ENCODE measurements at regions not wholly inside any gene's neighbourhood (a gene's known extent, or its start where the extent isn't known, plus 50 kb on each side); places are given as distances from the start of the nearest gene placed in this dataset.
"Not testable (repeated sequence)": the region's sequence is repeated elsewhere in the genome, so short reads cannot be mapped to it uniquely, and the experiment has no call there.

DNA sequence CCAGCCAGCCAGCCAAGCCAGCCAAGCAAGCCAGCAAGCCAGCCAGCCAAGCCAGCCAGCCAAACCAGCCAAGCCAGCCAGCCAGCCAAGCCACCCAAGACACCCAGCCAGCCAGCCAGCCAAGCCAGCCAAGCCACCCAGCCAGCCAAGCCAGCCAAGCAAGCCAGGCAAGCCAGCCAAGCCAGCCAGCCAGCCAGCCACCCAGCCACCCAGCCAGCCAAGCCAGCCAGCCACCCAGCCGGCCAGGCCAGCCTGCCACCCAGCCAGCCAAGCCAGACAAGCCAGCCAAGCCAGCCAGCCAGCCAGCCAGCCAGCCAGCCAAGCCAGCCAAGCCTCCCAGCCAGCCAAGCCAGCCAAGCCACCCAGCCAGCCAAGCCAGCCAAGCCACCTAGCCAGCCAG lies 333.6 kb upstream of the PLGLB2 start:
- in situ Hi-C loops (cut with HindIII; ENCODE audit: low pct_unique_long_range_greater_than_20kb, low sequenced_read_pairs); DNase-seq (ENCODE audit: low read depth): not testable (repeated sequence)

- DNase-seq (ENCODE audit: low read depth); in situ Hi-C loops (cut with HindIII; ENCODE audit: low pct_unique_long_range_greater_than_20kb, low sequenced_read_pairs): not testable (repeated sequence)
Observed at GRCh38 chr2:87414795-87415570, 332.9 kb upstream of the PLGLB2 start.

DNA sequence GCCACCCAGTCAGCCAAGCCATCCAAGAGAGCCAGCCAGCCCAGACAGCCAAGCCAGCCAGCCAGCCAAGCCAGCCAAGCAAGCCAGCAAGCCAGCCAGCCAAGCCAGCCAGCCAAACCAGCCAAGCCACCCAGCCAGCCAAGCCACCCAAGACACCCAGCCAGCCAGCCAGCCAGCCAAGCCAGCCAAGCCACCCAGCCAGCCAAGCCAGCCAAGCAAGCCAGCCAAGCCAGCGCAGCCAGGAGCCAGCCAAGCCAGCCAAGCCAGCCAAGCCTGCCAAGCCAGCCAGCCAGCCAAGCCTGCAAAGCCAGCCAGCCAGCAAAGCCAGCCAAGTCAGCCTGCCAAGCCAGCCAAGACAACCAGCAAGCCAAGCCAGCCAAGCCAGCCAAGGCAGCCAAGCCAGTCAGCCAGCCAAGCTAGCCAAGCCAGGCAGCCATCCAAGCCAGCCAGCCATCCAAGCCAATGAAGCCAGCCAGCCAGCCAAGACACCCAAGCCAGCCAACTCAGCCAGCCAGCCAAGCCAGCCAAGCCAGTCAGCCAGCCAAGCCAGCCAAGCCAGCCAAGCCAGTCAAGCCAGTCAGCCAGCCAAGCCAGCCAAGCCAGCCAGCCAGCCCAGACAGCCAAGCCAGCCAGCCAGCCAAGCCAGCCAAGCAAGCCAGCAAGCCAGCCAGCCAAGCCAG lies 332.2 kb upstream of the PLGLB2 start:
- in situ Hi-C loops (cut with HindIII; ENCODE audit: low pct_unique_long_range_greater_than_20kb, low sequenced_read_pairs); DNase-seq (ENCODE audit: low read depth): not testable (repeated sequence)

DNA sequence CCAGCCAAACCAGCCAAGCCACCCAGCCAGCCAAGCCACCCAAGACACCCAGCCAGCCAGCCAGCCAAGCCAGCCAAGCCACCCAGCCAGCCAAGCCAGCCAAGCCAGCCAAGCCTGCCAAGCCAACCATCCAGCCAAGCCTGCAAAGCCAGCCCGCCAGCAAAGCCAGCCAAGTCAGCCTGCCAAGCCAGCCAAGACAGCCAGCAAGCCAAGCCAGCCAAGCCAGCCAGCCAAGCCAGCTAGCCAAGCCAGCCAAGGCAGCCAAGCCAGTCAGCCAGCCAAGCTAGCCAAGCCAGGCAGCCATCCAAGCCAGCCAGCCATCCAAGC lies 331.7 kb upstream of the PLGLB2 start:
- in situ Hi-C loops (cut with HindIII; ENCODE audit: low pct_unique_long_range_greater_than_20kb, low sequenced_read_pairs); DNase-seq (ENCODE audit: low read depth): not testable (repeated sequence)

- in situ Hi-C loops (cut with HindIII; ENCODE audit: low pct_unique_long_range_greater_than_20kb, low sequenced_read_pairs); DNase-seq (ENCODE audit: low read depth): not testable (repeated sequence)
Observed at GRCh38 chr2:87417147-87417546, 330.7 kb upstream of the PLGLB2 start.

DNA sequence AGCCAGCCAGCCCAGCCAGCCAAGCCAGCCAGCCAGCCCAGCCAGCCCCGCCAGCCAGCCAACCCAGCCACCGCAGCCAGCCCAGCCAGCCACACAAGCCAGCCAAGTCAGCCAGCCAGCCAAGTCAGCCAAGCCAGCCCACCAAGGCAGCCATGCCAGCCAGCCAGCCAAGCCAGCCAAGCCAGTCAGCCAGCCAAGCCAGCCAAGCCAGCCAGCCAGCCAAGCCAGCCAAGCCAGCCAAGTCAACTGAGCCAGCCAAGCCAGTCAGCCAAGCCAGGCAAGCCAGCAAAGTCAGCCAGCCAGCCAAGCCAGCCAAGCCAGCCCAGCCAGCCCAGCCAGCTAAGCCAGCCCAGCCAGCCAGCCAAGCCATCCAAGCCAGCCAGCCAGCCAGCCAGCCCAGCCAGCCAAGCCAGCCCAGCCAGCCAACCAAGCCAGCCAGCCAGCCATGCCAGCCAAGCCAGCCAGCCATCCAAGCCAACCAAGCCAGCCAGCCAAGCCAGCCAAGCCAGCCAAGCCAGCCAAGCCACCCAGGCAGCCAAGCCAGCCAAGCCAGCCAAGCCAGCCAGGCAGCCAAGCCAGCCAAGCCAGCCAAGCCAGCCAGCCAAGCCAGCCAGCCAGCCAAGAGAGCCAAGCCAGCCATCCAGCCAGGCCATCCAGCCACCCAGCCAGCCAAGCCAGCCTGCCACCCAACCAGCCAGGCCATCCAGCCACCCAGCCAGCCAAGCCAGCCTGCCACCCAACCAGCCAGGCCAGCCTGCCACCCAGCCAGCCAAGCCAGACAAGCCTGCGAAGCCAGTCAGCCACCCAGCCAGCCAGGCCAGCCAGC lies 329.9 kb upstream of the PLGLB2 start:
- in situ Hi-C loops (cut with HindIII; ENCODE audit: low pct_unique_long_range_greater_than_20kb, low sequenced_read_pairs); DNase-seq (ENCODE audit: low read depth): not testable (repeated sequence)

DNA sequence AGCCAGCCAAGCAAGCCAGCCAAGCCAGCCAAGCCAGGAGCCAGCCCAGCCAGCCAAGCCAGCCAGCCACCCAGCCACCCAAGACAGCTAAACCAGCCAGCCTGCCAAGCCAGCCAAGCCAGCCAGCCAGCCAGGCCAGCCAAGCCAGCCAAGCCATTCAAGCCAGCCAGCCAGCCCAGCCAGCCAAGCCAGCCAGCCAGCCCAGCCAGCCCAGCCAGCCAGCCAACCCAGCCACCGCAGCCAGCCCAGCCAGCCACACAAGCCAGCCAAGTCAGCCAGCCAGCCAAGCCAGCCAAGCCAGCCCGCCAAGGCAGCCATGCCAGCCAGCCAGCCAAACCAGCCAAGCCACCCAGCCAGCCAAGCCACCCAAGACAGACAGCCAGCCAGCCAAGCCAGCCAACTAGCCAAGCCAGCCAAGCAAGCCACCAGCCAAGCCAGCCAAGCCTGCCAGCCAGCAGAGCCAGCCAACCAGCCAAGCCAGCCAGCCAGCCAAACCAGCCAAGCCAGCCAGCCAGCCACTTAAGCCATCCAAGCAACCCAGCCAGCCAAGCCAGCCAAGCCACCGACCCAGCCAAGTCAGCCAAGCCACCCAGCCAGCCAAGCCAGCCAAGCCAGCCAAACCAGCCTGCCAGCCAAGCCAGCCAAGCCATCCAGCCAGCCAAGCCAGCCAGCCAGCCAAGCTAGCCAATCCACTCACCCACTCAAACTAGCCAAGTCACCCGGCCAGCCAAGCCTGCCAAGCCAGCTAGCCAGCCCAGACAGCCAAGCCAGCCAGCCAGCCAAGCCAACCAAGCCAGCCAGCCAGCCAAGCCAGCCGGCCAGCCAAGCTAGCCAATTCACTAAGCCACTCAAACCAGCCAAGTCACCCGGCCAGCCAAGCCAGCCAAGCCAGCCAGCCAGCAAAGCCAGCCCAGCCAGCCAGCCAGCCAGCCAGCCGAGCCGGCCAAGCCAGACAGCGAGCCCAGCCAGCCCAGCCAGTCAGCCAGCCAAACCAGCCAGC lies 328.8 kb upstream of the PLGLB2 start:
- in situ Hi-C loops (cut with HindIII; ENCODE audit: low pct_unique_long_range_greater_than_20kb, low sequenced_read_pairs); DNase-seq (ENCODE audit: low read depth): not testable (repeated sequence)

DNA sequence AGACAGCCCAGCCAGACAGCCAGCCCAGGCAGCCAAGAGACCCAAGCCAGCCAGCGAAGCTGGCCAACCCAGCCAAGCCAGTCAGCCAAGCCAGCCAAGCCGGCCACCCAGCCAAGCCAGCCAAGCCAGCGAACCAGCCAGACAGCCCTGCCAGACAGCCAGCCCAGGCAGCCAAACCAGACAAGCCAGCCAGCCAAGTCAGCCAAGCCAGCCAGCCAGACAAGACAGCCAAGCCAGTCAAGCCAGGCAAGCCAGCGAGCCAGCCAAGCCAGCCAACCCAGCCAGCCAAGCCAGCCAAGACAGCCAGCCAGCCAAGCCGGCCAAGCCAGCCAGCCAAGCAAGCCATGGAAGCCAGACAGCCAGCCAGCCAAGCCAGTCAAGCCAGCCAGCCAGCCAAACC lies 327.9 kb upstream of the PLGLB2 start:
- in situ Hi-C loops (cut with HindIII; ENCODE audit: low pct_unique_long_range_greater_than_20kb, low sequenced_read_pairs); DNase-seq (ENCODE audit: low read depth): not testable (repeated sequence)

DNA sequence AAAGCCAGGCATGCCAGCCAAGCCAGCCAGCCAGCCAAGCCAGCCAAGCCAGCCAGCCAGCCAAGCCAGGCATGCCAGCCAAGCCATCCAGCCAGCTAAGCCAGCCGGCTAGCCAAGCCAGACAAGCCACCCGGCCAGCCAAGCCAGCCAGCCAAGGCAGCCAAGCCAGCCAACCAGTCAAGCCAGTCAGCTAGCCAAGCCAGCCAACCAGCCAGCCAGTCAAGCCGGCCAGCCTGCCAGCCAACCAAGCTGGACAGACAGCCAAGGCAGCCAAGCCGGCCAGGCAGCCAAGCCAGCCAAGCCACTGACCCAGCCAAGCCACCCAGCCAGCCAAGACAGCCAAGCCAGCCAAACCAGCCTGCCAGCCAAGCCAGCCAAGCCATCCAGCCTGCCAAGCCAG lies 326.9 kb upstream of the PLGLB2 start:
- in situ Hi-C loops (cut with HindIII; ENCODE audit: low pct_unique_long_range_greater_than_20kb, low sequenced_read_pairs) = not testable (repeated sequence)

GRCh38 chr2:87423796-87424762 lies 323.8 kb upstream of the PLGLB2 start:
- in situ Hi-C loops (cut with HindIII; ENCODE audit: low pct_unique_long_range_greater_than_20kb, low sequenced_read_pairs); DNase-seq (ENCODE audit: low read depth): not testable (repeated sequence)

More for the DNA sequence above, 326.9 kb upstream of the PLGLB2 start:
- DNase-seq (ENCODE audit: low read depth) = not testable (repeated sequence)

- not testable (repeated sequence) for DNase-seq (ENCODE audit: low read depth)
Observed at GRCh38 chr2:87424763-87425154, 323.1 kb upstream of the PLGLB2 start.

GRCh38 chr2:87425191-87425590 lies 322.7 kb upstream of the PLGLB2 start:
- DNase-seq (ENCODE audit: low read depth); in situ Hi-C loops (cut with HindIII; ENCODE audit: low pct_unique_long_range_greater_than_20kb, low sequenced_read_pairs): not testable (repeated sequence)

More at GRCh38 chr2:87424763-87425154, 323.1 kb upstream of the PLGLB2 start:
- in situ Hi-C loops (cut with HindIII; ENCODE audit: low pct_unique_long_range_greater_than_20kb, low sequenced_read_pairs) = not testable (repeated sequence)

DNA sequence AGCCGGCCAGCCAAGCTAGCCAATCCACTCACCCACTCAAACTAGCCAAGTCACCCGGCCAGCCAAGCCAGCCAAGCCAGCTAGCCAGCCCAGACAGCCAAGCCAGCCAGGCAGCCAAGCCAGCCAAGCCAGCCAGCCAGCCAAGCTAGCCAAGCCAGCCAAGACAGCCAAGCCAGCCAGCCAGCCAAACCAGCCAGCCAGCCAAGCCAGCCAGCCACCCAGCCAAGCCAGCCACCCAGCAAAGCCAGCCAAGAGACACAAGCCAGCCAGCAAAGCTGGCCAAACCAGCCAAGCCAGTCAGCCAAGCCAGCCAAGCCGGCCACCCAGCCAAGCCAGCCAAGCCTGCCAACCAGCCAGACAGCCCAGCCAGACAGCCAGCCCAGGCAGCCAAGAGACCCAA lies 322.2 kb upstream of the PLGLB2 start:
- DNase-seq (ENCODE audit: low read depth); in situ Hi-C loops (cut with HindIII; ENCODE audit: low pct_unique_long_range_greater_than_20kb, low sequenced_read_pairs): not testable (repeated sequence)

DNA sequence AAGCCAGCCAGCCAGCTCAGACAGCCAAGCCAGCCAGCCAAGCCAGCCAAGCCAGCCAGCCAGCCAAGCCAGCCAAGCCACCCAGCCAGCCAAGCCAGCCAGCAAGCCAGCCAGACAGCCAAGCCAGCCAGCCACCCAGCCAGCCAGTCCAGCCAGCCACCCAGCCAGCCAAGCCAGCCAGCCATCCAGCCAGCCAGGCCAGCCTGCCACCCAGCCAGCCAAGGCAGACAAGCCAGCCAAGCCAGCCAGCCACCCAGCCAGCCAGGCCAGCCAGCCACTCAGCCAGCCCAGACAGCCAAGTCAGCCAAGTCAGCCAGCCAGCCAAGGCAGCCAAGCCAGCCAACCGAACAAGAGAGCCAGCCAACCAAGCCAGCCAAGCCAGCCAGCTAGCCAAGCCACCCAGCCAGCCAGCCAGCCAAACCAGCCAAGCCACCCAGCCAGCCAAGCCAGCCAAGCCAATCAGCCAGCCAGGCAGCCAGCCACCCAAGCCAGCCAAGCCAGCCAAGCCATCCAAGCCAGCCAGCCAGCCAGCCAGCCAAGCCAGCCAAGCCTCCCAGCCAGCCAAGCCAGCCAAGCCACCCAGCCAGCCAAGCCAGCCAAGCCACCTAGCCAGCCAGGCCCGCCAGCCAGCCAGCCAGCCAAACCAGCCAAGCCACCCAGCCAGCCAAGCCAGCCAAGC lies 319.3 kb upstream of the PLGLB2 start:
- DNase-seq (ENCODE audit: low read depth); in situ Hi-C loops (cut with HindIII; ENCODE audit: low pct_unique_long_range_greater_than_20kb, low sequenced_read_pairs): not testable (repeated sequence)

DNA sequence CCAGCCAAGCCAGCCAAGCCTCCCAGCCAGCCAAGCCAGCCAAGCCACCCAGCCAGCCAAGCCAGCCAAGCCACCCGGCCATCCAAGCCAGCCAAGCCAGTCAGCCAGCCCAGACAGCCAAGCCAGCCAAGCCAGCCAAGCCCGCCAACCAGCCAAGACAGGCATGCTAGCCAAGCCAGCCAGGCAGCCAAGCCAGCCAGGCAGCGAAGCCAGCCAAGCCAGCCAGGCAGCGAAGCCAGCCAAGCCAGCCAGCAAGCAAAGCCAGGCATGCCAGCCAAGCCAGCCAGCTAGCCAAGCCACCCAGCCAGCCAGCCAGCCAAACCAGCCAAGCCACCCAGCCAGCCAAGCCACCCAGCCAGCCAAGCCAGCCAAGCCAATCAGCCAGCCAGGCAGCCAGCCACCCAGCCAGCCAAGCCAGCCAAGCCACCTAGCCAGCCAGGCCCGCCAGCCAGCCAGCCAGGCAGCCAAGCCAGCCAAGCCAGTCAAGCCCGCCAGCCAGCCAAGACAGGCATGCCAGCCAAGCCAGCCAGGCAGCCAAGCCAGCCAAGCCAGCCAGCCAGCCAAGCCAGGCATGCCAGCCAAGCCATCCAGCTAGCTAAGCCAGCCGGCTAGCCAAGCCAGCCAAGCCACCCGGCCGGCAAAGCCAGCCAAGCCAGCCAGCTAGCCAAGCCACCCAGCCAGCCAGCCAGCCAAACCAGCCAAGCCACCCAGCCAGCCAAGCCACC lies 318.5 kb upstream of the PLGLB2 start:
- in situ Hi-C loops (cut with HindIII; ENCODE audit: low pct_unique_long_range_greater_than_20kb, low sequenced_read_pairs); DNase-seq (ENCODE audit: low read depth): not testable (repeated sequence)

- DNase-seq (ENCODE audit: low read depth) = not testable (repeated sequence)
Observed at GRCh38 chr2:87429931-87430275, 318.0 kb upstream of the PLGLB2 start.

More at GRCh38 chr2:87429931-87430275, 318.0 kb upstream of the PLGLB2 start:
- in situ Hi-C loops (cut with HindIII; ENCODE audit: low pct_unique_long_range_greater_than_20kb, low sequenced_read_pairs) = not testable (repeated sequence)

Measured in Caki2 (cell line).